Activated T-helper 2 cell treated with anti-CD3 and anti-CD28 coated beads, Interferon-gamma antibody, Interleukin-2, Interleukin-4, amounts not matched to agents 10 μg/mL and 5 μg/mL and 100 μg/mL, durations not matched to agents 14 hours and 24 hours and 36 hours (primary cell): ENCODE measurements at regions not wholly inside any gene's neighbourhood (a gene's known extent, or its start where the extent isn't known, plus 50 kb on each side); places are given as distances from the start of the nearest gene placed in this dataset.
"Not testable (repeated sequence)": the region's sequence is repeated elsewhere in the genome, so short reads cannot be mapped to it uniquely, and the experiment has no call there.

Experiments used
- DNase-seq: peaks from one replicate; pipeline ENCODE4 v3.0.0; 2021; ENCODE audit warnings: low spot score
- H3K27ac Mint-ChIP-seq: one replicate; pipeline ENCODE4 v1.8.0; 2021; ENCODE audit warnings: mixed read lengths
- H3K27me3 Mint-ChIP-seq: one replicate; pipeline ENCODE4 v1.8.0; 2021; ENCODE audit warnings: low read depth, mixed read lengths
- H3K36me3 Mint-ChIP-seq: one replicate; pipeline ENCODE4 v1.8.0; 2021; ENCODE audit warnings: low read depth, mixed read lengths
- H3K4me1 Mint-ChIP-seq: one replicate; pipeline ENCODE4 v1.8.0; 2021; ENCODE audit warnings: low read depth, mixed read lengths
- H3K4me3 Mint-ChIP-seq: one replicate; pipeline ENCODE4 v1.8.0; 2021; ENCODE audit warnings: low read depth, mild to moderate bottlenecking, moderate library complexity, mixed read lengths
- H3K9me3 Mint-ChIP-seq: one replicate; pipeline ENCODE4 v1.8.0; 2021; ENCODE audit warnings: mixed read lengths
- intact Hi-C: fragments of 100-400 bp; cut with micrococcal nuclease; formaldehyde crosslinking; loops from one replicate; pipeline ENCODE4 v1.15.1; 2023

DNA sequence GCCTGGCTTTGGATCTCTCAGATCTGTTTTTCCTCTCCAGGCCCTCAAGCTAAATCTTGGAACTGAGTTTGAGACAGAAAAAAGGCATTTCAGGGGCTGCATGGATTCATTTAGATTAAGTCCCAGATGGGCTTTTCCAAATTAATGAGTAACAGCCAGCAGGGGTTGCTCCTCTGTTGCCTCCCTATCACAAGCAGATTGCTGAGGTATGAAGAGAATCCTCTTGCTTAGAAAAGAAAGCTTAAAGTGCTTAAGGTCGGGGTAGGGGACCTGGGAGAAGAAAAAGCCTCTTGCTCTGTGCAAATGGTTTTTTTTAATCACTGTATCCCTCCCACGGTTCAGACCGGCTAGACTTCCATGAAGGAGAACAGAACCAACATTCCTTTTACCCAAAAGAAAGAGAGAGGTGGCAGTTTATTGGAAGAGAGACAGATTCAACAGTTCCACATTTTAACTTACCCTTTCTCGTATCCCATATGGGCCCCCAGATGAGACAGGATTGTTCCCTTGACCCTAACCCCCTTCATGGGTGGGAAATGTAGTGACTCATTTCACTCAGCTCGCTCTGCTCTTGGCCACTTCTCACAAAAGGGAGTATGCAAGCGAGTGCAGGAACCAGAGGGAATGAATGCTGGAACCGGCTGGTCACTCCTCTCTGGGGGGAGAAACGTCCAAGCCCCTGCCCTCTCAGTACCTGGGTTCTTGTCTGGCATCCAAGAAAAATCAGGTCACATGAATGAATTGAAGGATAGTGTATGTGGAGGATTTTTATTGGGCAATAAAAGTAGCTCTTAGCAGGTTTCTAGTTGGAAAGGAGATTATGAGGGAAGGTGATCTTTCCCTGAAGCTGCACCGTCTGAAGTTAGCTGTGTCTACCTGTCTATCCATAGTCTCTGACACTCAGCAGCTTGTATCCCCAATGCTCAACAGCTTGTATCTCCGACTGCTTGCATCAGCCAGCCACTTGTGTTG, 745.2 kb downstream of the SI start:
- Mint-ChIP-seq H3K4me3 (no peak overlapping the region), H3K27ac (no peak overlapping the region), H3K4me1 (no peaks in the 10 kb centered on the region), H3K27me3 (no peaks in the 10 kb centered on the region), H3K9me3 (peaks cover 15% of the 10 kb centered on the region), H3K36me3 (no peaks in the 10 kb centered on the region)
- no peak for DNase-seq
- intact Hi-C loops: no loop called here

DNA sequence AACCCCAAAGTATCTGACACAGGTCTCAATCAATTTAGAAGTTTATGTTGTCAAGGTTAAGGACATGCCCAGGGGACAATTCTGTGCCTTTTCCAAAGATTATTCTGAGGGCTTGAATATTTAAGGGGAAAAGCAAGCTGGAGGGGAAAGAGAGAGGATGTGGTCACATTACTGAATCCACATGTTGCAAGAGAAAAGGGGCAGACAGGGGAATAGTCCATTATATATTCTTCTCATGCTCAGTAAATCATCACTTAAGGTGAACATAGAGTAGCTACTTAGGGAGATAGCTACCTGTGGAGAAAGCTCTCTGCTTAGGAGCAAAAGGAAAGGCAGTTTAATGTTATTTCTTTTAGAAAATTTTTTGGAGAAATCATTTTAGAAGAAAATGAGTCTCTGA, 751.6 kb downstream of the SI start:
- no peaks in the 10 kb centered on the region for H3K36me3 Mint-ChIP-seq
- no peaks in the 10 kb centered on the region for H3K27me3 Mint-ChIP-seq
- H3K4me3 Mint-ChIP-seq: no peak overlapping the region
- no peak overlapping the region for H3K27ac Mint-ChIP-seq
- no peaks in the 10 kb centered on the region for H3K9me3 Mint-ChIP-seq
- no peaks in the 10 kb centered on the region for H3K4me1 Mint-ChIP-seq
- no peak for DNase-seq
- intact Hi-C loops: no loop called here

DNA sequence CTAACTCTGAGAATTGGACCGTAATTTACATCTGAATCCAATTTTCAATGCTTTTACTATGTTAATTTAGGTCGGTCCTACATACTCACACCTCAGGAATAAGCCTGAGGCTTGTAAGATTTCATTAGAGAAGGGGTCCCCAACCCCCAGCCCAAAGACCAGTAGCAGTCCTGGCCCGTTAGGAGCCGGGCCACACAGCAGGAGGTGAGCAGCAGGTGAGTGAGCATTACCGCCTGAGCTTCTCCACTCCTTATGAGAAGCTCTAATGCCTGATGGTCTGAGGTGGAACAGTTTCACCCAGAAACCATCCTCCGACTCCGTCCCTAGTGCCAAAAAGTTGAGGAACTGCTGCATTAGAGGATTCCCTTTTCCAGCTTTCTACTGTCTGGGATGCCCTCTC, 757.3 kb downstream of the SI start:
- intact Hi-C loops: no loop called here
- Mint-ChIP-seq H3K4me3 (no peak overlapping the region), H3K27ac (no peak overlapping the region), H3K27me3 (no peaks in the 10 kb centered on the region), H3K36me3 (no peaks in the 10 kb centered on the region), H3K9me3 (no peaks in the 10 kb centered on the region), H3K4me1 (no peaks in the 10 kb centered on the region)
- no peak for DNase-seq

DNA sequence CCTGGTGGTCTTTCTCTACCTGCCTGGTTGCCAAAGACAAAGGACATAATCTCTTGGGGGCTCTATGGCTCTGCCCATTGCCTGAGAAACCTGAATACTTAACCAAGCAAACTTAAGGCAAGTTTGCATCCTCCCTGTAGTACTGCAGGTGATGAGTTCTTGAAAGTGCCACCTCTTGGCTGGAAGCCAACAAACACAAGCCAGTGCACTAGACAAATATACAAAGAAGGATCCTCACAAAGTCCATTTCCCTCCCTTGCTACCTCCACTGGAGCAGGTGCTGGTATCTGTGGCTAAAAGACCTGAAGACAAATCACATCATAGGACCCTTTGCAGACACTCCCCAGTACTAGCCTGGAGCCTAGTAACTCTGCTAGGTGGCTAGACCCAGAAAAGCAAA, 772.3 kb downstream of the SI start:
- intact Hi-C loops: no loop called here
- no peaks in the 10 kb centered on the region for H3K27me3 Mint-ChIP-seq
- no peak overlapping the region for H3K27ac Mint-ChIP-seq
- peaks cover 26% of the 10 kb centered on the region for H3K9me3 Mint-ChIP-seq
- no peak overlapping the region for H3K4me3 Mint-ChIP-seq
- H3K4me1 Mint-ChIP-seq: no peaks in the 10 kb centered on the region
- H3K36me3 Mint-ChIP-seq: no peaks in the 10 kb centered on the region
- DNase-seq: no peak

DNA sequence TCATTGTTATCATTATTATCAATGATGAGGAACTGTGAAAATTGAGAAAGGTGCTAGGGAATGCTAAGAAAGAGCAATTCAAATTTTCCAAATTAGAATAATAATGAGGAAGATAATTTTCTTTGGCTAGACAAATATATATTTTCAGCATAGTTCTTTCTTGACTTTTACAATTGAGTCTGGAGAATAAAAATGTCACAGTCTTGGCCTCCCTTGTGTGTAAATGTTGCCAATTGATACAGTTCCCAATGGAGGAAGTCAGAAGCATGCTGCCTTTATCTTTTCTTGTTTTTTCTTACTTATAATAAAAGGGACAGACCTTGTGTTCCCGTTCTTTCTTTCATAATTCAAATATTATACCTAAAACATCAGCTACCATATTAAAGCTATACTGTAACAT, 774.4 kb downstream of the SI start:
- Mint-ChIP-seq H3K4me3 (no peak overlapping the region), H3K27me3 (no peaks in the 10 kb centered on the region), H3K4me1 (no peaks in the 10 kb centered on the region), H3K36me3 (no peaks in the 10 kb centered on the region), H3K9me3 (peaks cover 26% of the 10 kb centered on the region), H3K27ac (no peak overlapping the region)
- DNase-seq: no peak
- intact Hi-C loops: no loop called here

DNA sequence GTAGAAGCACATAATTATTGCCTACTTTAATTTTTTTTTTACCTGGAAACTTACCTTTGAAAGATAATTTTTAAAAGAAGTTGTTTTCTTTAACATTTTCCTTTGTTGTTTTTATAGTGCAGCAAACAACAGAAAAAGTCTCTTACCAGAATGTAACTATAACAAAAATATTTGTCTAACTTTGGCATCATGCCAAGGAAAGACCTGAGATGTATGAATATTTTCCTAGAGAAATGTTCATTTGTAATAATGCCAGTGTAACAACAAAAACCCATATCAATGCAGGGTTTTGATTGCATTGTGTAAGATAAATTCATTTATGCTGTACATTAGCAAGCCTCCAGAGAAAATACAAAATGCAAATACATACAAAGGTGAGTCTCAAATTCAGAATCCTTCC, 775.7 kb downstream of the SI start:
- intact Hi-C loops: no loop called here
- Mint-ChIP-seq H3K27ac (no peak overlapping the region), H3K27me3 (no peaks in the 10 kb centered on the region), H3K36me3 (no peaks in the 10 kb centered on the region), H3K4me3 (no peak overlapping the region), H3K4me1 (no peaks in the 10 kb centered on the region), H3K9me3 (peaks cover 21% of the 10 kb centered on the region)
- no peak for DNase-seq

DNA sequence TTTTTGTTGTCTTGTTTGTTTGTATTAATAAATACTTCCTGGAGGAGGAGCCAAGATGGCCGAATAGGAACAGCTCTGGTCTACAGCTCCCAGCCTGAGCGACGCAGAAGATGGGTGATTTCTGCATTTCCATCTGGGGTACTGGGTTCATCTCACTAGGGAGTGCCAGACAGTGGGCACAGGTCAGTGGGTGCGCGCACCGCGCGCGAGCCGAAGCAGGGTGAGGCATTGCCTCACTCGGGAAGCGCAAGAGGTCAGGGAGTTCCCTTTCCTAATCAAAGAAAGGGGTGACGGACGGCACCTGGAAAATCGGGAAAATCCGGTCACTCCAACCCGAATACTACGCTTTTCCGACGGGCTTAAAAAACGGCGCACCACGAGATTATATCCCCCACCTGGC, 786.8 kb downstream of the SI start:
- H3K9me3 Mint-ChIP-seq, H3K27me3 Mint-ChIP-seq, DNase-seq, H3K36me3 Mint-ChIP-seq, H3K4me1 Mint-ChIP-seq, intact Hi-C loops, H3K27ac Mint-ChIP-seq, H3K4me3 Mint-ChIP-seq: not testable (repeated sequence)

DNA sequence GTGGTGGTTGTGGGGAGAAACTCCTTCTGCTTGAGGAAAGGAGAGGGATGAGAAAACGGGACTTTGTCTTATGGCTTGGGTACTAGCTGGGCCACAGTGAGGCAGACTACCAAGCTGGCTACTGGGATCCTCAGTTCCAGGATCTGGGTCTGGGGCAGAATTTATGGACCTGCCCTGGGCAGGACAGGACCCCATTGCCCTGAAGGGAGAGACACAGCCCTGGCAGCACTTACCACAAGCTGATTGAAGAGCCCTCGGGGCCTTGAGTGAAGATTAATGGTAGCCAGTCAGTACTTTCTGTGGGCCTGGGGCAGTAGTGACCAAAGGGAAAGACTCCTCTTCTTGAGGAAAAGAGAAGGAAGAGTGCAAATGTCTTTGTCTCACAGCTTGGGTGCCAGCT, 799.7 kb downstream of the SI start:
- no peak for DNase-seq
- Mint-ChIP-seq H3K27me3 (no peaks in the 10 kb centered on the region), H3K36me3 (no peaks in the 10 kb centered on the region), H3K9me3 (peaks cover 45% of the 10 kb centered on the region), H3K27ac (no peak overlapping the region), H3K4me3 (no peak overlapping the region), H3K4me1 (no peaks in the 10 kb centered on the region)
- intact Hi-C loops: no loop called here

DNA sequence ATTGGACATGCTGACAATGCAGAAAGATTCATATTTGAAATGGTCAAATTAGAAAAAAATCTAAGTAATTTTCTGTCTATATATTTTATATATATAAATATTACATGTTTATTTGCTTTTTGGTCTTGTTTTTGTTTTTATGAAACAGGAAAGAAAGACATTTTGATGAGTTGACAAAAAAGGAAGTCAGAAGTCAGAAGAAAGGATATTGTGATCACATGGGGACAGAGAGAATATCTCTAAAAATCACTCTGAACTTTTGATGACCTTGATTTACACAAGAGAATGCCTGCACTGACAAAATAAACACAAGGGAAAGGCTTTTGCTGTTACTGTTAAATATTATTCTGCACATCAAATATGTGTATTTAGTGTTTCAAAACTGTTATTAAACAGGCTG, 811.2 kb downstream of the SI start:
- Mint-ChIP-seq H3K9me3 (peaks cover 16% of the 10 kb centered on the region), H3K27ac (no peak overlapping the region), H3K4me1 (no peaks in the 10 kb centered on the region), H3K4me3 (no peak overlapping the region), H3K36me3 (no peaks in the 10 kb centered on the region), H3K27me3 (no peaks in the 10 kb centered on the region)
- intact Hi-C loops: no loop called here
- DNase-seq: no peak

DNA sequence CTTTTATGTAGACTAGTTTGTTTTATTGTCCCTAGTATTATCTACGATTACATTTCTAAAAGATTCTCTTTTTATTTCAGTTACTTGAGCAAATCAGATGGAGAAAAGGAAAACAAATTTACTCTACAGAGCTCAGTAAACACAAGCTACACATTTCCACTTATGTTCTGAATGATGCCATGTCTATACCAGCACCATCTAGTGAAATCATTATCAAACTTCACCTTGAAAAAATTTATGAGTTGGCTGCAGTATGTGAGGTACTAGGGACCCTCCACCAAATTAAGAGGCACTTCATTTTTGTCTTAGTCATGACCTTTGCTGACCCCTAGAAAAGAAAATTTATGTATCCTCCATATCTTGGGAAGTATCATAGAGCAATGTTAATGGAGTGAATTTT, 827.4 kb downstream of the SI start:
- intact Hi-C loops: no loop called here
- no peak for DNase-seq
- Mint-ChIP-seq H3K27me3 (no peaks in the 10 kb centered on the region), H3K9me3 (peaks cover 6% of the 10 kb centered on the region), H3K4me3 (no peak overlapping the region), H3K36me3 (no peaks in the 10 kb centered on the region), H3K4me1 (no peaks in the 10 kb centered on the region), H3K27ac (no peak overlapping the region)

DNA sequence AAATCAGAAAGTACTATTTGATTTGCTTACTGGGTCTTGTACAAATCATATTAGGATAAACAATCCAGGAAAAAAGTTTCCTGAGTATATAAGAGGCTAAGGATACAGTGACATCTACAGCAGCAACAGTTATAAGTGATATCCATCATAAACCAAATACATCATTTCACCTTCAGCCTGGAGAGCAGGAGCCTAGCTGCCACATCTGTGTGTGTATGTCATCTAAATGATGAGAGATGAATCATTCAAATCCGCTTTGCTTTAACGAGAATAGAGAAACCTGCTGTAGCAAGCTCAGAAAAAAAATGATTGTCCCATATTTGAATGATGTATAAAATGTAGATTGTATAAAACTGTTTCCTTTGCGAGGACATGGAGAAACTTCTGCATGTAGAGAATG, 841.4 kb downstream of the SI start:
- Mint-ChIP-seq H3K36me3 (no peaks in the 10 kb centered on the region), H3K9me3 (peaks cover 19% of the 10 kb centered on the region)

DNA sequence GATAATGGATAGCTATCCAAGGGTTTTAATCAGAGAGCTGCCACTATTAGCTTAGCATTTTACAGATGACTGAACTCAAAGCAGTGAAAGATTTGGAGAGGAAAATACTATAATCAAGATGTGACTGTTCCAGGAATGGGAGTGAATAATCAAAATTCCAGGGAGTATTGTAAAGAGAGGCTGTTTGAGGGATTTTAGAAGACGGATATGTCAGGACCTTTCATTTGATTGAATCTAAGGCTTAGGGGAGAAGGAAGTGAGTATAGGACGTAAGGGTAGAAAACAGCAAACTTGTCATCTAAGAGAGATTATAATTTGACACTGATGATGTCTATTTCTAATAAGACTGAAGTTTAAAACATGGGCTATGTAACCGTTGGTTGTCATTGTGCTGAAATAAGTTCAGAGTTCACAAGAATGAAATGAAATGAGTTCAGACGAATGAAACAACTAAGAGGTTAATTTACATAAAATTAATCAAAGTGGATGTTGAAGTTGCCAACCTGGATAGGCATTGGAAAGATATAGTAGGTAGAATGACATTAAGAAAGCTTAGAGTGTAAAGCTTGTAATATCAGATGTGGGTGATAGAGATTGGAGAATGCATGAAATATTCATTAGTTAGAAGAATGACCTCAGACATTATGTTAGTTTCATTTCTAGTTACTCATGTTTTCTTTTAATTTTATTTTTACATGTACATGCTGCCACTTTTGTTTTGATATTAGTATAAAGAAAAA, 842.8 kb downstream of the SI start:
- intact Hi-C loops: no loop called here
- Mint-ChIP-seq H3K27me3 (no peaks in the 10 kb centered on the region), H3K27ac (no peak overlapping the region), H3K4me3 (no peak overlapping the region), H3K36me3 (no peaks in the 10 kb centered on the region), H3K4me1 (no peaks in the 10 kb centered on the region), H3K9me3 (peaks cover 19% of the 10 kb centered on the region)
- DNase-seq: no peak

More for the DNA sequence above, 841.4 kb downstream of the SI start:
- Mint-ChIP-seq H3K27ac (no peak overlapping the region), H3K27me3 (no peaks in the 10 kb centered on the region), H3K4me1 (no peaks in the 10 kb centered on the region), H3K4me3 (no peak overlapping the region)
- DNase-seq: no peak
- intact Hi-C loops: no loop called here

DNA sequence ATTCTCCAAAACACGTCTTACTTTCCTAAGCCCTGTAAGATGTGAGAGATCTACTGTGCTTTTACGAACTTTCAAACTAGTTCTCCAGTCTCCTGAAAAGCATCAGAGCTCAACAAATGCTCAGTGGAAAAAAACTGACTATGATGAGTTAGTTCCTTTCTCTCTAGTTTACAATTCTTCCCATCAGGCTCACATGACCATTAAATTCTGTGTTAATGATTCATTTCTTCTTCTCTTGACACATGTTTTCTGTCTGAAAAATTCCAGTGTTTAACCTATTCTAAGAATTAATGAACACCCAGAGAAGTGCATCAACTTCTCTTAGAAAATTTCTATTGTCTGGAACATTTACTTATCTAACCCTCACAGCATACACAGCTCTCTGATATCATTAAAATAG, 844.3 kb downstream of the SI start:
- Mint-ChIP-seq H3K9me3 (peaks cover 18% of the 10 kb centered on the region), H3K27ac (no peak overlapping the region), H3K27me3 (no peaks in the 10 kb centered on the region), H3K36me3 (no peaks in the 10 kb centered on the region), H3K4me1 (no peaks in the 10 kb centered on the region), H3K4me3 (no peak overlapping the region)
- intact Hi-C loops: no loop called here
- DNase-seq: no peak
